ENCODE measurements at regions not wholly inside any gene's neighbourhood (a gene's known extent, or its start where the extent isn't known, plus 50 kb on each side); places are given as distances from the start of the nearest gene placed in this dataset.

DNA sequence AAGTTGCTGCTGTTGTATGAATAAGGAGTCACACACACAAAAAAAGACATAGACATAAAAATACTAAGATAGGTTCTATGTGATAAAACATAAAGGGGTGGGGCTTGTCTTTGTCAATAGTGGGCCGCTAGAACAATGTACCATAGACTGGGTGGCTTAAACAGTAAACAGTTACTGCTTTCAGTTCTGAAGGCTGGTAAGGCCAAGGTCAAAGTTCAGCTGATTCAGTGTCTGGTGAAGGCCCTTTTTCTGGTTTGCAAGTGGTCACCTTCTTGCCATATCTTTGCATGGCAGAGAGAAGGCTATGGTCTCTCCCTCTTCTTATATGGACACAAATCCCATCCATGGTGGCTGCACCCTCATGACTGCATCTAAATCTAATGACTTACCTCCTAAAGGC is 1980.7 kb downstream of the PCDH7 start:
- Histone ChIP-seq H3T11ph (ENCODE audit: low read length) (no peak overlapping the region), H2AK5ac (ENCODE audit: insufficient read length, low read length) (no peak overlapping the region), H3K56ac (ENCODE audit: insufficient read length, low read depth, low read length) (no peak overlapping the region), H3K4me1 (ENCODE audit: insufficient read depth, low read length) (no peaks in the 10 kb centered on the region), H3K9me3 (ENCODE audit: control insufficient read depth, low read depth, low read length) (no peaks in the 10 kb centered on the region), H3K27ac (ENCODE audit: insufficient read length, low read depth, low read length) (no peak overlapping the region), H3K14ac (ENCODE audit: insufficient read depth, low read length) (no peak overlapping the region), H3K23ac (ENCODE audit: insufficient read length, low read depth, low read length) (no peak overlapping the region), H3K79me2 (ENCODE audit: insufficient read depth, low read length) (no peaks in the 10 kb centered on the region), H3K23me2 (ENCODE audit: insufficient read length, low read depth, low read length, poor library complexity, severe bottlenecking) (no peaks in the 10 kb centered on the region), H2BK12ac (ENCODE audit: insufficient read length, low read depth, low read length) (no peak overlapping the region), H4K8ac (replicated peaks; ENCODE audit: insufficient read length, low read depth, low read length) (no peak overlapping the region), H3K79me1 (ENCODE audit: insufficient read depth, low read depth, low read length, poor library complexity, severe bottlenecking) (no peaks in the 10 kb centered on the region), H2BK5ac (ENCODE audit: insufficient read length, low read length) (no peak overlapping the region), H4K5ac (ENCODE audit: insufficient read length, low read depth, low read length) (no peak overlapping the region), H3K9ac (ENCODE audit: extremely low read depth, insufficient read length, low read length) (no peak overlapping the region), H2BK15ac (ENCODE audit: low read depth, low read length) (no peak overlapping the region), H3K27me3 (ENCODE audit: insufficient read depth, low read length) (no peaks in the 10 kb centered on the region), H3K4me2 (ENCODE audit: insufficient read depth, insufficient read length, low read length) (no peak overlapping the region), H2AFZ (ENCODE audit: low read length) (no peak overlapping the region), H2BK20ac (ENCODE audit: low read depth, low read length, poor library complexity, severe bottlenecking) (no peak overlapping the region), H2BK120ac (ENCODE audit: low read depth, low read length, poor library complexity, severe bottlenecking) (no peak overlapping the region), H4K91ac (ENCODE audit: insufficient read length, low read depth, low read length) (no peak overlapping the region), H3K18ac (ENCODE audit: insufficient read length, low read depth, low read length) (no peak overlapping the region), H3K4ac (ENCODE audit: low read depth, low read length) (no peak overlapping the region), H4K20me1 (ENCODE audit: control insufficient read depth, insufficient read depth, insufficient read length) (no peaks in the 10 kb centered on the region)
- Mint-ChIP-seq H3K27me3 (ENCODE audit: low read depth) (no peaks in the 10 kb centered on the region), H3K9me3 (no peaks in the 10 kb centered on the region), H3K4me1 (peaks cover 0 to 3% of the 10 kb centered on the region in 2 experiments; a peak in 1 of 4 replicates), H3K36me3 (ENCODE audit: insufficient read depth in 1 of 3, low read depth in 3 of 3) (no peaks in the 10 kb centered on the region), H3K4me3 (no peak overlapping the region), H3K27ac (no peak overlapping the region)
- TF ChIP-seq, protein P1, sequence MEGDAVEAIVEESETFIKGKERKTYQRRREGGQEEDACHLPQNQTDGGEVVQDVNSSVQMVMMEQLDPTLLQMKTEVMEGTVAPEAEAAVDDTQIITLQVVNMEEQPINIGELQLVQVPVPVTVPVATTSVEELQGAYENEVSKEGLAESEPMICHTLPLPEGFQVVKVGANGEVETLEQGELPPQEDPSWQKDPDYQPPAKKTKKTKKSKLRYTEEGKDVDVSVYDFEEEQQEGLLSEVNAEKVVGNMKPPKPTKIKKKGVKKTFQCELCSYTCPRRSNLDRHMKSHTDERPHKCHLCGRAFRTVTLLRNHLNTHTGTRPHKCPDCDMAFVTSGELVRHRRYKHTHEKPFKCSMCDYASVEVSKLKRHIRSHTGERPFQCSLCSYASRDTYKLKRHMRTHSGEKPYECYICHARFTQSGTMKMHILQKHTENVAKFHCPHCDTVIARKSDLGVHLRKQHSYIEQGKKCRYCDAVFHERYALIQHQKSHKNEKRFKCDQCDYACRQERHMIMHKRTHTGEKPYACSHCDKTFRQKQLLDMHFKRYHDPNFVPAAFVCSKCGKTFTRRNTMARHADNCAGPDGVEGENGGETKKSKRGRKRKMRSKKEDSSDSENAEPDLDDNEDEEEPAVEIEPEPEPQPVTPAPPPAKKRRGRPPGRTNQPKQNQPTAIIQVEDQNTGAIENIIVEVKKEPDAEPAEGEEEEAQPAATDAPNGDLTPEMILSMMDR (conservative IDR thresholded peaks at IDR 0.05): no peak
- DNase-seq: no peak
- WGBS (ENCODE audit: extremely low coverage, insufficient read length, low lambda C conversion rate): no CpG with 5 or more reads among the region's 1 CpG

Measured in H9 (cell line).